ENCODE measurements at regions not wholly inside any gene's neighbourhood (a gene's known extent, or its start where the extent isn't known, plus 50 kb on each side); places are given as distances from the start of the nearest gene placed in this dataset.

DNA sequence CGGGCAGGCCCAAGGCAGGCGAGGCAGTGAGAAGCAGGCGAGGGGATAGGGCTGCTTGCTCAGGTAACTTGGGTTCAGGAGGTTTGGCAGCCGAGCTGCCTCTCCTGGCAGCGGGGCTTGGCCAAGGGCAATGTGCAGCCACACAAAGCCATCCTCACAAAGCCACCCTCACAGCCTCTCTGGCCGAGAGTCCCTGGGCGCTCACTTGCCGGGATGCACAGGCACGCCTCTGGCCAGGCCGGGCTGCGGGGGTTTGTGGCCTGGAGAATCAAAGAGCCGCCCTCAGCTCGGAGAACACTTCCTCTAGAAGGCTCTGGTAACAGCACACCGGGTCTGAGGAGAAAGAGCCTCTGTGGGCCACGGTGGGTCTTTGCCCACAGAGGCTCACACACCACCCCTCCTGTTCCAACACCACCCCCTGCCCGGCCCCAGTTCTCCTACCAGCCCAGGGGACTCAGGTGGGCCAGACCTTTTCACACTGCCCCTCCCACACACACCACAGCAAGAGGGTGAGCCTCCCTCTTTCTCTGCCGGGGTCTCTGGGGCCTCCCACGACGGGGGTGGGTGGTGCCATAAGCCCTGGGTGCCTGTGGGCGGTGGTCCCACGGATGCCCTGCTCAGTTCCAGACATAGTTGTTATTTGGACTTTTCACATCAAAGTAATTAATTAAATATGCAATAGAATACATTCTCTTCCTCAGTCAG, 186.9 kb downstream of the ZFP36L2 start (continued):
- TF ChIP-seq SIN3A (IDR thresholded peaks at IDR 0.05; ENCODE audit: low read depth): no peak
- TF ChIP-seq, protein P1, sequence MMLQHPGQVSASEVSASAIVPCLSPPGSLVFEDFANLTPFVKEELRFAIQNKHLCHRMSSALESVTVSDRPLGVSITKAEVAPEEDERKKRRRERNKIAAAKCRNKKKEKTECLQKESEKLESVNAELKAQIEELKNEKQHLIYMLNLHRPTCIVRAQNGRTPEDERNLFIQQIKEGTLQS (IDR thresholded peaks at IDR 0.05): no peak
- TF ChIP-seq ELF1 (IDR thresholded peaks at IDR 0.05; ENCODE audit: borderline replicate concordance, low read depth): no peak
- TF ChIP-seq POLR2A (IDR thresholded peaks at IDR 0.05; ENCODE audit: borderline replicate concordance, extremely low read depth, insufficient read depth, insufficient read length): no peak
- TF ChIP-seq RAD21 (IDR thresholded peaks at IDR 0.05; ENCODE audit: low read depth): no peak
- TF ChIP-seq TCF7L2 (IDR thresholded peaks at IDR 0.05; ENCODE audit: borderline replicate concordance, extremely low read depth, insufficient read depth, insufficient read length): no peak
- no peak for TF ChIP-seq YY1 (IDR thresholded peaks at IDR 0.05; ENCODE audit: extremely low read depth, insufficient replicate concordance, low read depth, low read length)

DNA sequence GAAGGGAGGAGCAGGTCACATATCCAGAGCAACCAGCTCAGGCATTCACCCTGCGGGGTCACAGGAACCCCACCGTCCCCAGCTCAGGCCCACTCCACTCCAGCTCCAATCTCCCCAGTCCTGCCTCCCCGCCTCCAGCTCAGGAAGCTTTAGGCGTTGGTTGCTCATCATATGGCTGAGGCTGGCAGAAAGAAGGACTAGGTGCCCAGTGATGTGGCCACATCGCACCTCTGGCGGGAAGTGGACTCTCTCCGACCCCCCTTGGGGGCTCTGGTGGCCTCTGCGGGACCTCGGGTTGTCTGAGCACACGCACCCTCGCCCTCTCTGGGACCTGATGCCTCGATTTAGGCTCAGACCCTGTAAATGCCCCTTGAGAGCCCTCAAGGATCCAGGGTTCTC, 187.7 kb downstream of the ZFP36L2 start:
- intact Hi-C loops (cut with micrococcal nuclease): no loop called here
- Histone ChIP-seq H3K79me2 (ENCODE audit: insufficient read depth, low read length) (no peaks in the 10 kb centered on the region), H3K9me3 (ENCODE audit: control insufficient read depth in 1 of 2, insufficient read depth in 1 of 2, low read depth in 1 of 2, low read length in 2 of 2) (no peaks in the 10 kb centered on the region), H3K9ac (ENCODE audit: low read length) (no peak overlapping the region), H3K4me2 (ENCODE audit: low read length) (no peak overlapping the region), H3K36me3 (ENCODE audit: control insufficient read depth in 1 of 2, insufficient read depth in 2 of 2, low read length in 2 of 2) (no peaks in the 10 kb centered on the region), H3K27ac (ENCODE audit: low read depth, low read length) (no peak overlapping the region), H3K9me2 (ENCODE audit: insufficient read depth) (no peaks in the 10 kb centered on the region), H3K27me3 (ENCODE audit: insufficient read depth, low read length) (no peaks in the 10 kb centered on the region), H3K4me1 (ENCODE audit: control insufficient read depth in 1 of 2, insufficient read depth in 2 of 2, low read length in 2 of 2) (peaks cover 0 to 14% of the 10 kb centered on the region in 2 experiments; a peak in 3 of 4 replicates), H4K20me1 (ENCODE audit: insufficient read depth) (no peaks in the 10 kb centered on the region), H3K4me3 (replicated peaks in 1 of 2; ENCODE audit: low read depth in 1 of 2, low read length in 2 of 2) (no peak overlapping the region), H2AFZ (ENCODE audit: low read depth, low read length, poor library complexity, severe bottlenecking) (no peak overlapping the region)
- POLR2A ChIA-PET: no interaction called here
- CTCF ChIA-PET: no interaction called here
- DNase-seq (ENCODE audit: low read depth, low spot score) (no peak), ATAC-seq (no peak)
- no peak for TF ChIP-seq POLR2A (IDR thresholded peaks at IDR 0.05; ENCODE audit: borderline replicate concordance, extremely low read depth, insufficient read depth, insufficient read length)
- TF ChIP-seq CBX3 (IDR thresholded peaks at IDR 0.05; ENCODE audit: low read depth): no peak
- TF ChIP-seq EGR1 (IDR thresholded peaks at IDR 0.05; ENCODE audit: low read depth): no peak
- no peak for TF ChIP-seq RAD21 (IDR thresholded peaks at IDR 0.05; ENCODE audit: low read depth)
- TF ChIP-seq ZNF274 (IDR thresholded peaks at IDR 0.05; ENCODE audit: low read depth, low read length): no peak
- no TSS peak for BruUV-seq (replicated peaks)
- RAD21 ChIA-PET (ENCODE audit: low non-redundant PET in 1 of 2, low total read pairs in 2 of 2, uncharacterized antibody in 2 of 2, unreplicated experiment in 2 of 2): no interaction called here
